MCF 10A (cell line): ENCODE measurements at regions not wholly inside any gene's neighbourhood (a gene's known extent, or its start where the extent isn't known, plus 50 kb on each side); places are given as distances from the start of the nearest gene placed in this dataset.

Experiments
- BruUV-seq: library from RNA; stranded (reverse); fragments of 400-500 nt; replicated peaks from 2 replicates; lab custom pipeline; 2021; lab: Mats Ljungman, UMichigan
- CTCF ChIA-PET: fragments of 300-600 bp; sonication (Branson Sonifier 250); formaldehyde crosslinking; extraction: SDS; loops from one replicate; lab custom pipeline; 2021; ENCODE audit warnings: antibody characterized with exemption, inconsistent platforms; lab: Yijun Ruan, JAX
- POLR2A ChIA-PET: fragments of 300-600, 350-650 bp; sonication (Branson Sonifier 250); formaldehyde crosslinking; extraction: SDS; loops from one replicate; lab custom pipeline; 2020; ENCODE audit warnings: antibody characterized with exemption, inconsistent platforms; lab: Yijun Ruan, JAX
- DNase-seq: peaks from one replicate; pipeline ENCODE4 v3.0.0-alpha.2; 2018; ENCODE audit not compliant: unreplicated experiment
- H3K27ac Mint-ChIP-seq: one replicate; pipeline ENCODE4 v1.8.0; 2022; ENCODE audit warnings: mild to moderate bottlenecking, low read depth, mixed read lengths; ENCODE audit not compliant: unreplicated experiment
- H3K27me3 Mint-ChIP-seq: one replicate; pipeline ENCODE4 v1.8.0; 2022; ENCODE audit warnings: mixed read lengths; ENCODE audit not compliant: insufficient read depth, unreplicated experiment
- H3K36me3 Mint-ChIP-seq: one replicate; pipeline ENCODE4 v1.8.0; 2022; ENCODE audit warnings: mild to moderate bottlenecking, moderate library complexity, mixed read lengths; ENCODE audit not compliant: insufficient read depth, unreplicated experiment
- H3K4me1 Mint-ChIP-seq: one replicate; pipeline ENCODE4 v1.8.0; 2022; ENCODE audit warnings: mixed read lengths; ENCODE audit not compliant: insufficient read depth, unreplicated experiment
- H3K4me3 Mint-ChIP-seq: one replicate; pipeline ENCODE4 v1.8.0; 2022; ENCODE audit warnings: mild to moderate bottlenecking, moderate library complexity, mixed read lengths; ENCODE audit not compliant: unreplicated experiment
- H3K9me3 Mint-ChIP-seq: one replicate; pipeline ENCODE4 v1.8.0; 2022; ENCODE audit warnings: mixed read lengths; ENCODE audit not compliant: unreplicated experiment
- intact Hi-C: fragments of 100-400 bp; cut with micrococcal nuclease; formaldehyde crosslinking; loops from 2 replicates; pipeline ENCODE4 v1.14.1; 2022
- TF ChIP-seq, protein P1 (sequence below): fragments of 200-600 bp; IDR thresholded peaks from one replicate; pipeline ENCODE4 v1.8.0; 2022; ENCODE audit warnings: antibody characterized with exemption, mild to moderate bottlenecking; ENCODE audit not compliant: unreplicated experiment

DNA sequence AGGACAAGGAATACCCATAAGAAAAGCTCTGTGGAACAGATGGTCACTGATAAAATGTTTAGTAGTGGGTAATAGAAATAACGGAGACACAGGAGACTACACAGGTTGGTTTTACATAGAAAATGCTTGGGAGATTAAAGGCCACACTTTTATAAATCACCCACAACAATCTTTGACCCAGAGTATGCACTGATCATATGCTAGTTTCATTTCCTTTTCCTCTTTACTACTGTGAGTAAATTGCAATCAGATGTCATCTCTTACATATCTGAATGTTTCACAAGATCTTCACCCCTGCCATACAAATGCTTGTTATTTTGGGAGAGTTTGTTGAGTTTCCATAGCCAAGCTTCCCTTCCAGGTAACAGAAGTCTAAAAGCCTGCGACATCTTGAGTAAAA, 978.4 kb upstream of the KLHL29 start:
- DNase-seq: no peak
- Mint-ChIP-seq H3K27ac (no peak overlapping the region), H3K4me1 (no peaks in the 10 kb centered on the region), H3K36me3 (no peaks in the 10 kb centered on the region), H3K4me3 (no peak overlapping the region), H3K9me3 (peaks cover 25% of the 10 kb centered on the region), H3K27me3 (no peaks in the 10 kb centered on the region)
- TF ChIP-seq, protein P1, sequence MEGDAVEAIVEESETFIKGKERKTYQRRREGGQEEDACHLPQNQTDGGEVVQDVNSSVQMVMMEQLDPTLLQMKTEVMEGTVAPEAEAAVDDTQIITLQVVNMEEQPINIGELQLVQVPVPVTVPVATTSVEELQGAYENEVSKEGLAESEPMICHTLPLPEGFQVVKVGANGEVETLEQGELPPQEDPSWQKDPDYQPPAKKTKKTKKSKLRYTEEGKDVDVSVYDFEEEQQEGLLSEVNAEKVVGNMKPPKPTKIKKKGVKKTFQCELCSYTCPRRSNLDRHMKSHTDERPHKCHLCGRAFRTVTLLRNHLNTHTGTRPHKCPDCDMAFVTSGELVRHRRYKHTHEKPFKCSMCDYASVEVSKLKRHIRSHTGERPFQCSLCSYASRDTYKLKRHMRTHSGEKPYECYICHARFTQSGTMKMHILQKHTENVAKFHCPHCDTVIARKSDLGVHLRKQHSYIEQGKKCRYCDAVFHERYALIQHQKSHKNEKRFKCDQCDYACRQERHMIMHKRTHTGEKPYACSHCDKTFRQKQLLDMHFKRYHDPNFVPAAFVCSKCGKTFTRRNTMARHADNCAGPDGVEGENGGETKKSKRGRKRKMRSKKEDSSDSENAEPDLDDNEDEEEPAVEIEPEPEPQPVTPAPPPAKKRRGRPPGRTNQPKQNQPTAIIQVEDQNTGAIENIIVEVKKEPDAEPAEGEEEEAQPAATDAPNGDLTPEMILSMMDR: no peak
- POLR2A ChIA-PET: no interaction called here
- BruUV-seq: no TSS peak
- CTCF ChIA-PET: no interaction called here
- intact Hi-C loops: no loop called here

DNA sequence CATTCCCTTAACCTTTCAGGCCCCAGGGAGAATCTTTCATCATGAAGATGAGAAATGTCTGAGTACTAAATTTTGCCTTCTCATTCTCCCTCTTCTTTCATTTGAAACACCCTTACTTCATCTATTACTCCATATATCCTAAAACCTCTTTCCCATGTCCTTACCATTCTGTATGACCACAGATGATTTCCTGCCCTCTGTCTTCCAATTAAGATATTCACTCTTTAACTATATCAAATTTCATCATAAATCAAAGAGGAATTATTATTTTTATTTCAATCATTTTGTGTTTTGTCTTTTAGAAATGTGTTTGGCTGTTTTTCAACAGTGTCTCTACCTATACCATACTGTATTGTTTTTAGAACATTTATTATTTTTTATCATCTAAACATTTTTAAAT, 964.9 kb upstream of the KLHL29 start:
- POLR2A ChIA-PET: no interaction called here
- no peaks in the 10 kb centered on the region for H3K4me1 Mint-ChIP-seq

DNA sequence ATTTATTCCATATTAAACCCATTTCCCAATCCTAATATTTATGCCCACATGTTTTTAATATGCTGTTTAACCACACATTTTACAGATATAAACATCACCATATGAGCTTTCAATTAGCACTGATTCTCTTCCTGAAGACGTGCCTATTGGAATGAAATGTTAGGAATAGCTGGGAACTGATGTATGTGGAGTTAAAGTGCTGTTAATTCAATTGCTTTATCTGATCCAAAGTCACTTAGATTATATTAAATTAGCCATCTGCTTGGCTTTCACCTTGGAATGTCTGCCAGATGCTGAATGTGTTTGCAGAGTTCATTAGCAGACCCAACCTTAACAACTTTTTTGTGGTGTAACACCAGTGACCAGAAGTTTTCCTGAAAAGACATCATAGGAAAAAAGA, 942.9 kb upstream of the KLHL29 start:
- ChIA-PET POLR2A (no interaction called here), CTCF (interaction anchor here (0.6 kb wide), 1 partner anchor 565 kb away, joined by 4 read pairs; no protein-coding TSS in a partner anchor)
- H3K36me3 Mint-ChIP-seq: no peaks in the 10 kb centered on the region
- no peak for DNase-seq
- BruUV-seq: no TSS peak
- H3K27me3 Mint-ChIP-seq: no peaks in the 10 kb centered on the region
- intact Hi-C loops: no loop called here
- H3K4me3 Mint-ChIP-seq: no peak overlapping the region
- H3K27ac Mint-ChIP-seq: no peak overlapping the region
- no peaks in the 10 kb centered on the region for H3K4me1 Mint-ChIP-seq
- TF ChIP-seq, protein P1: no peak
- H3K9me3 Mint-ChIP-seq: peaks cover 11% of the 10 kb centered on the region

More for the DNA sequence above, 964.9 kb upstream of the KLHL29 start:
- intact Hi-C loops: no loop called here
- peaks cover 5% of the 10 kb centered on the region for H3K36me3 Mint-ChIP-seq
- CTCF ChIA-PET: no interaction called here
- no peak for DNase-seq
- peaks cover 24% of the 10 kb centered on the region for H3K9me3 Mint-ChIP-seq
- TF ChIP-seq, protein P1: no peak
- BruUV-seq: no TSS peak
- no peaks in the 10 kb centered on the region for H3K27me3 Mint-ChIP-seq
- H3K27ac Mint-ChIP-seq: no peak overlapping the region
- no peak overlapping the region for H3K4me3 Mint-ChIP-seq

DNA sequence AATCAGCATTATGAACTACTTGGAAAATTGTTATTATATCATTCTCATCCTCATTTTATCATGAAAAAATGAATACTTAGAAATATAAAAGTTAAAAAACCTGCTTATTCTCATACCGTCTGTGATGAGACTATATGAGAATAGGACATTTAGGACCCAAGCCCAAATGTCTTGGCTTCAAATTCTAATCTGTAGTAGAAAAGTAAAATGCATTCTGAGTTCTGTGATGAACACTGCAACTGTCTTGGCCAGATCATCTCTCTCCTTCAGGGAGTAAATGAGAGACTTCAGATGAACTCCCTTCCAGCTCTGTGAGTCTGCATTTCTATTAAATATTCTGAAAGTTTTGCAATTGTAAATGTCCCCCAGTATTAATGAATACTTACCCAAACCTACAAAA, 940.7 kb upstream of the KLHL29 start:
- POLR2A ChIA-PET: no interaction called here
- DNase-seq: no peak
- CTCF ChIA-PET: no interaction called here
- Mint-ChIP-seq H3K27ac (no peak overlapping the region), H3K4me1 (no peaks in the 10 kb centered on the region), H3K27me3 (no peaks in the 10 kb centered on the region), H3K9me3 (peaks cover 11% of the 10 kb centered on the region), H3K36me3 (no peaks in the 10 kb centered on the region), H3K4me3 (no peak overlapping the region)
- TF ChIP-seq, protein P1: no peak
- intact Hi-C loops: no loop called here
- no TSS peak for BruUV-seq
